ENCODE measurements at regions not wholly inside any gene's neighbourhood (a gene's known extent, or its start where the extent isn't known, plus 50 kb on each side); places are given as distances from the start of the nearest gene placed in this dataset.

- Histone ChIP-seq H3K79me1 (replicated peaks; ENCODE audit: low read length, poor library complexity, severe bottlenecking) (no peaks in the 10 kb centered on the region), H4K91ac (ENCODE audit: low read length) (no peak overlapping the region), H2BK15ac (ENCODE audit: low read depth, poor library complexity, severe bottlenecking) (no peak overlapping the region), H3K9ac (ENCODE audit: low read length) (no peak overlapping the region), H3K4me2 (ENCODE audit: low read length, poor library complexity, severe bottlenecking) (no peak overlapping the region), H3K4me3 (ENCODE audit: insufficient read depth in 1 of 2, low read depth in 1 of 2, low read length in 2 of 2) (no peak overlapping the region), H3K18ac (ENCODE audit: low read depth in 1 of 2, low read length in 2 of 2) (no peak overlapping the region), H2AFZ (ENCODE audit: low read depth, low read length) (no peak overlapping the region), H3K23ac (ENCODE audit: low read length in 2 of 2) (no peak overlapping the region), H2BK12ac (ENCODE audit: low read length in 2 of 2) (no peak overlapping the region), H3K27ac (ENCODE audit: low read length, poor library complexity, severe bottlenecking) (no peak overlapping the region), H2BK120ac (ENCODE audit: low read depth, low read length) (no peak overlapping the region), H3K36me3 (ENCODE audit: control insufficient read depth in 1 of 2, insufficient read depth in 2 of 2, low read depth in 1 of 2, low read length in 2 of 2) (no peaks in the 10 kb centered on the region), H3K4ac (ENCODE audit: low read depth in 1 of 2, low read length in 2 of 2) (no peak overlapping the region), H2BK5ac (ENCODE audit: low read depth, low read length, poor library complexity, severe bottlenecking) (no peak overlapping the region), H3K14ac (ENCODE audit: low read length in 2 of 2) (no peak overlapping the region), H3K9me3 (ENCODE audit: control insufficient read depth, low read length) (no peaks in the 10 kb centered on the region), H3K4me1 (ENCODE audit: control insufficient read depth, insufficient read depth, low read depth, low read length) (no peaks in the 10 kb centered on the region), H4K8ac (ENCODE audit: low read length) (no peak overlapping the region), H3K27me3 (ENCODE audit: control insufficient read depth in 1 of 2, insufficient read depth in 1 of 2, low read length in 2 of 2) (no peaks in the 10 kb centered on the region), H2AK5ac (ENCODE audit: low read length, severe bottlenecking) (no peak overlapping the region)
- WGBS, result 78% methylated on average over 2 of the region's 3 CpGs
- DNase-seq, result no peak
Measured at GRCh38 chr18:41805341-41805740, 149.7 kb upstream of the PIK3C3 start.

- H3K79me1 ChIP-seq (replicated peaks; ENCODE audit: low read length, poor library complexity, severe bottlenecking), result no peaks in the 10 kb centered on the region
- H2BK120ac ChIP-seq (ENCODE audit: low read depth, low read length), result no peak overlapping the region
- no peak overlapping the region for H2AFZ ChIP-seq (ENCODE audit: low read depth, low read length)
- no peak overlapping the region for H4K91ac ChIP-seq (ENCODE audit: low read length)
- H2BK15ac ChIP-seq (ENCODE audit: low read depth, poor library complexity, severe bottlenecking), result no peak overlapping the region
- no peak overlapping the region for H2BK12ac ChIP-seq (ENCODE audit: low read length in 2 of 2)
- H3K9me3 ChIP-seq (ENCODE audit: control insufficient read depth, low read length), result no peaks in the 10 kb centered on the region
- no peak overlapping the region for H3K4ac ChIP-seq (ENCODE audit: low read depth in 1 of 2, low read length in 2 of 2)
- no peak for DNase-seq
- no peak overlapping the region for H4K8ac ChIP-seq (ENCODE audit: low read length)
- no peaks in the 10 kb centered on the region for H3K27me3 ChIP-seq (ENCODE audit: control insufficient read depth in 1 of 2, insufficient read depth in 1 of 2, low read length in 2 of 2)
- H3K23ac ChIP-seq (ENCODE audit: low read length in 2 of 2), result no peak overlapping the region
- H3K4me1 ChIP-seq (ENCODE audit: control insufficient read depth, insufficient read depth, low read depth, low read length), result no peaks in the 10 kb centered on the region
- H3K4me3 ChIP-seq (ENCODE audit: insufficient read depth in 1 of 2, low read depth in 1 of 2, low read length in 2 of 2), result no peak overlapping the region
- H2AK5ac ChIP-seq (ENCODE audit: low read length, severe bottlenecking), result no peak overlapping the region
- H2BK5ac ChIP-seq (ENCODE audit: low read depth, low read length, poor library complexity, severe bottlenecking), result no peak overlapping the region
- no peak overlapping the region for H3K14ac ChIP-seq (ENCODE audit: low read length in 2 of 2)
- no peak overlapping the region for H3K9ac ChIP-seq (ENCODE audit: low read length)
- H3K36me3 ChIP-seq (ENCODE audit: control insufficient read depth in 1 of 2, insufficient read depth in 2 of 2, low read depth in 1 of 2, low read length in 2 of 2), result no peaks in the 10 kb centered on the region
- no peak overlapping the region for H3K4me2 ChIP-seq (ENCODE audit: low read length, poor library complexity, severe bottlenecking)
- WGBS, result 84% methylated on average over 2 of the region's 2 CpGs
- H3K27ac ChIP-seq (ENCODE audit: low read length, poor library complexity, severe bottlenecking), result no peak overlapping the region
- H3K18ac ChIP-seq (ENCODE audit: low read depth in 1 of 2, low read length in 2 of 2), result no peak overlapping the region
Measured at GRCh38 chr18:41798879-41799278, 156.2 kb upstream of the PIK3C3 start.

- Histone ChIP-seq H3K14ac (ENCODE audit: low read length in 2 of 2) (no peak overlapping the region), H3K18ac (ENCODE audit: low read depth in 1 of 2, low read length in 2 of 2) (no peak overlapping the region), H3K27ac (ENCODE audit: low read length, poor library complexity, severe bottlenecking) (no peak overlapping the region), H3K27me3 (ENCODE audit: control insufficient read depth in 1 of 2, insufficient read depth in 1 of 2, low read length in 2 of 2) (no peaks in the 10 kb centered on the region), H3K9ac (ENCODE audit: low read length) (no peak overlapping the region), H3K9me3 (ENCODE audit: control insufficient read depth, low read length) (no peaks in the 10 kb centered on the region), H2BK12ac (ENCODE audit: low read length in 2 of 2) (no peak overlapping the region), H2BK15ac (ENCODE audit: low read depth, poor library complexity, severe bottlenecking) (no peak overlapping the region), H3K4ac (ENCODE audit: low read depth in 1 of 2, low read length in 2 of 2) (no peak overlapping the region), H3K79me1 (replicated peaks; ENCODE audit: low read length, poor library complexity, severe bottlenecking) (no peaks in the 10 kb centered on the region), H2BK120ac (ENCODE audit: low read depth, low read length) (no peak overlapping the region), H4K91ac (ENCODE audit: low read length) (no peak overlapping the region), H2BK5ac (ENCODE audit: low read depth, low read length, poor library complexity, severe bottlenecking) (no peak overlapping the region), H4K8ac (ENCODE audit: low read length) (no peak overlapping the region), H3K36me3 (ENCODE audit: control insufficient read depth in 1 of 2, insufficient read depth in 2 of 2, low read depth in 1 of 2, low read length in 2 of 2) (no peaks in the 10 kb centered on the region), H2AFZ (ENCODE audit: low read depth, low read length) (no peak overlapping the region), H3K4me1 (ENCODE audit: control insufficient read depth, insufficient read depth, low read depth, low read length) (no peaks in the 10 kb centered on the region), H3K4me2 (ENCODE audit: low read length, poor library complexity, severe bottlenecking) (no peak overlapping the region), H2AK5ac (ENCODE audit: low read length, severe bottlenecking) (peak overlapping the region; percentile 51), H3K4me3 (ENCODE audit: insufficient read depth in 1 of 2, low read depth in 1 of 2, low read length in 2 of 2) (no peak overlapping the region), H3K23ac (ENCODE audit: low read length in 2 of 2) (no peak overlapping the region)
- no peak for DNase-seq
- 87% methylated on average over 5 of the region's 5 CpGs for WGBS
Measured at GRCh38 chr18:41790687-41791086, 164.3 kb upstream of the PIK3C3 start.

GRCh38 chr18:41789001-41789400 lies 166.0 kb upstream of the PIK3C3 start:
- Histone ChIP-seq H3K4me1 (ENCODE audit: control insufficient read depth, insufficient read depth, low read depth, low read length) (no peaks in the 10 kb centered on the region), H3K23ac (ENCODE audit: low read length in 2 of 2) (no peak overlapping the region), H2AK5ac (ENCODE audit: low read length, severe bottlenecking) (no peak overlapping the region), H4K8ac (ENCODE audit: low read length) (no peak overlapping the region), H3K4ac (ENCODE audit: low read depth in 1 of 2, low read length in 2 of 2) (no peak overlapping the region), H3K4me2 (ENCODE audit: low read length, poor library complexity, severe bottlenecking) (no peak overlapping the region), H3K79me1 (replicated peaks; ENCODE audit: low read length, poor library complexity, severe bottlenecking) (no peaks in the 10 kb centered on the region), H2BK5ac (ENCODE audit: low read depth, low read length, poor library complexity, severe bottlenecking) (no peak overlapping the region), H3K14ac (ENCODE audit: low read length in 2 of 2) (no peak overlapping the region), H2BK120ac (ENCODE audit: low read depth, low read length) (no peak overlapping the region), H3K27me3 (ENCODE audit: control insufficient read depth in 1 of 2, insufficient read depth in 1 of 2, low read length in 2 of 2) (no peaks in the 10 kb centered on the region), H2BK15ac (ENCODE audit: low read depth, poor library complexity, severe bottlenecking) (no peak overlapping the region), H3K9ac (ENCODE audit: low read length) (no peak overlapping the region), H3K36me3 (ENCODE audit: control insufficient read depth in 1 of 2, insufficient read depth in 2 of 2, low read depth in 1 of 2, low read length in 2 of 2) (no peaks in the 10 kb centered on the region), H2AFZ (ENCODE audit: low read depth, low read length) (no peak overlapping the region), H3K9me3 (ENCODE audit: control insufficient read depth, low read length) (no peaks in the 10 kb centered on the region), H3K18ac (ENCODE audit: low read depth in 1 of 2, low read length in 2 of 2) (no peak overlapping the region), H2BK12ac (ENCODE audit: low read length in 2 of 2) (no peak overlapping the region), H3K27ac (ENCODE audit: low read length, poor library complexity, severe bottlenecking) (peak overlapping the region; percentile 50), H3K4me3 (ENCODE audit: insufficient read depth in 1 of 2, low read depth in 1 of 2, low read length in 2 of 2) (no peak overlapping the region), H4K91ac (ENCODE audit: low read length) (no peak overlapping the region)
- DNase-seq, result no peak
- WGBS, result 86% methylated on average over 1 of the region's 2 CpGs
